ENCODE measurements at regions not wholly inside any gene's neighbourhood (a gene's known extent, or its start where the extent isn't known, plus 50 kb on each side); places are given as distances from the start of the nearest gene placed in this dataset.

DNA sequence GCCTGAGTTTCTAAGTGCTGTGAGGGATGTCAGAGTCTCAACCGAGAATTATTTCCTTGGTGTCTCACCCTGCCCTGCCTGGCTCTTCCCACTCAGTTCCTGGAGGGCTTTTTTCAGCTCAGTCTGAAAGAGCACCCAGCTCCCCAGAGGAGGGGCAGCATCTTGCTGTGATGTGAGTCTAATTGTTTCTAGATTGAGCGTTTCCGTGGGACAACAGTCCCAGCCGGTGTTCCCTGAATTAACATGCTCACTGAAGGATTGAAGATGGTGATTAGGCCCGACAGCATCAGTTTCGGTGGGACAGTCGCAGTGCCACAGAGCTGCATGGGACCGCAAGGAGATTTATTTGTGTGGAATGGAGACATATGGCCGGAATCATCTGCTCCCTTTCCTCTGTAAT is 587.6 kb downstream of the DHX35 start:
- Mint-ChIP-seq H3K9me3 (peaks cover 39% of the 10 kb centered on the region), H3K27me3 (ENCODE audit: insufficient read depth) (no peaks in the 10 kb centered on the region), H3K4me1 (ENCODE audit: low read depth) (no peaks in the 10 kb centered on the region), H3K4me3 (no peak overlapping the region), H3K27ac (no peak overlapping the region), H3K36me3 (ENCODE audit: low read depth) (no peaks in the 10 kb centered on the region)
- TF ChIP-seq, protein P1, sequence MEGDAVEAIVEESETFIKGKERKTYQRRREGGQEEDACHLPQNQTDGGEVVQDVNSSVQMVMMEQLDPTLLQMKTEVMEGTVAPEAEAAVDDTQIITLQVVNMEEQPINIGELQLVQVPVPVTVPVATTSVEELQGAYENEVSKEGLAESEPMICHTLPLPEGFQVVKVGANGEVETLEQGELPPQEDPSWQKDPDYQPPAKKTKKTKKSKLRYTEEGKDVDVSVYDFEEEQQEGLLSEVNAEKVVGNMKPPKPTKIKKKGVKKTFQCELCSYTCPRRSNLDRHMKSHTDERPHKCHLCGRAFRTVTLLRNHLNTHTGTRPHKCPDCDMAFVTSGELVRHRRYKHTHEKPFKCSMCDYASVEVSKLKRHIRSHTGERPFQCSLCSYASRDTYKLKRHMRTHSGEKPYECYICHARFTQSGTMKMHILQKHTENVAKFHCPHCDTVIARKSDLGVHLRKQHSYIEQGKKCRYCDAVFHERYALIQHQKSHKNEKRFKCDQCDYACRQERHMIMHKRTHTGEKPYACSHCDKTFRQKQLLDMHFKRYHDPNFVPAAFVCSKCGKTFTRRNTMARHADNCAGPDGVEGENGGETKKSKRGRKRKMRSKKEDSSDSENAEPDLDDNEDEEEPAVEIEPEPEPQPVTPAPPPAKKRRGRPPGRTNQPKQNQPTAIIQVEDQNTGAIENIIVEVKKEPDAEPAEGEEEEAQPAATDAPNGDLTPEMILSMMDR (IDR thresholded peaks at IDR 0.05) = no peak
- DNase-seq = no peak

DNA sequence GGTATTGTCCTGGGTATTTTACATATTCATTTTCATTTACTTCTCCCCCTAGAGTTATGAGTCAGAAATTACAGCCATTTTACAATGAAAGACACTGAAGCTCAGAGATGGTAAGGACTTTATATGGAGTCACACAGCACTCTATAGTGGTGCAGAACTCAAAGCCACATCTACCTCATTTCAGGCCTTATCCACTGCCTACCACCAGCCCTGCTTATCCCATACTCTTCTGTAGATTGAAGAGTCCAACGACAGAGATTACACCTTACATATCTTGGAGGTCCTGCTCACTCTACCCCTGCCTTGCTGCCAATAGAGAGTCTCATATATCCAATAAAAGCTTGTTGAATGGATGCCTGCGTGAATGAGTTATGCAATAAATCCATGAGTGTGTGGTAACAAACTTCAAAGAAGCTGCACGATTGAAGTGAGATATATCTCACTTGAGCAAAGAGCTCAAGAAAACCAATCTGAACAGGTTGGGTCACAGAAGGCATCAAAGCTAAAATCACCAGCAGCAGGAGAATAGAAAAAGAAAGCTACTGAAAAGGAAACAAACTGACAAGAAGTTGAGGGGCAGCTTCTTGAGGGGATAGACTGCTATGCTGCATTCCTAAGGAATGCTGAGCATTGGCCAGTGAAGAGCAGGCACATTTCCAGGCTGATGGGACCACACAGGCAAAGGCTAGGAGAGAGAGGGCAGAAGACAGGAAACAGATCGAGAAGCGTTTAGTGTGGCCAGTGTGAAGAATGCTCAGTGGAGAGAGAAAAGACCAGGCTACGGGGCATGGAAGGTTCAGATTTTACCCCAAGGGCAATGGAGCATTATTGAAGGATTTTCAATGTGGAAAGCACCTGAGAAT is 585.6 kb downstream of the DHX35 start:
- TF ChIP-seq, protein P1 (IDR thresholded peaks at IDR 0.05) = 0 out of 2 replicates have a peak, but pooled peaks have one; percentile 15
- no peak for DNase-seq
- H3K9me3 Mint-ChIP-seq = peaks cover 37% of the 10 kb centered on the region
- H3K27ac Mint-ChIP-seq = no peak overlapping the region
- no peak overlapping the region for H3K4me3 Mint-ChIP-seq
- H3K27me3 Mint-ChIP-seq (ENCODE audit: insufficient read depth) = no peaks in the 10 kb centered on the region
- H3K36me3 Mint-ChIP-seq (ENCODE audit: low read depth) = peaks cover 4% of the 10 kb centered on the region; the same call in 1 of the 2 replicates
- H3K4me1 Mint-ChIP-seq (ENCODE audit: low read depth) = no peaks in the 10 kb centered on the region

DNA sequence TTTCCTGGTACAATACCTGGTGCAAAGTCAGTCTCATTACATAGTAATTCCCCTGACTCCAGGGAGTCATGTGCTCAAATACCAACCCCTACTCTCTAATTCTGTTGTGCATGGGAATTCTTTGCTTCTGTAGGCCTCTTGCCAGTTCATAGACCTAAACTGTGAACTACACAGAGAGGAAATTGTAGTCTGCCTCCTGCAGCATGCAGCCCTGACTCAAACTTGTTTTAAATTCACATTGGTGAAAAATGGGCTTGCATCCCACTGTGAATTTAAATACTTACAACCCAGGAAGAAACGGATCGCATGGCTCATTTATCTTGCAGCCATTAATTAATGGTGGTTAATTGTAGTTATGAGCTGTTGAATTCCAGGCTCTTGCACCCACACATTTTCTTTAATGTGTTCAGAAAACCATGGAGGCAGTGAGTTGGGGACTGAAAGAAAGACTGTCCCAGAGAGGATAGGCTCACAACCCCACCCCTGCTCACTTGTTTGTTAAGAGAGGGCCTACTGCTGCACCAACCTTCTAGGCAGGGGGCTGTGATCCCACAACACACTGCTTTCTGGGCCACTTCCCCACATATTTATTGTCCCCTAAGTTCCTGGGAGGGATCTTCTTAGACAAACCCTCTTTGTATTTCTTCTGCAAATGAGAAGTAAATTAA is 579.1 kb downstream of the DHX35 start:
- Mint-ChIP-seq H3K27ac (no peak overlapping the region), H3K27me3 (ENCODE audit: insufficient read depth) (no peaks in the 10 kb centered on the region), H3K9me3 (peaks cover 41% of the 10 kb centered on the region), H3K4me1 (ENCODE audit: low read depth) (no peaks in the 10 kb centered on the region), H3K36me3 (ENCODE audit: low read depth) (peaks cover 4% of the 10 kb centered on the region; the same call in 1 of the 2 replicates), H3K4me3 (no peak overlapping the region)
- DNase-seq = no peak
- TF ChIP-seq, protein P1 (IDR thresholded peaks at IDR 0.05) = no peak

DNA sequence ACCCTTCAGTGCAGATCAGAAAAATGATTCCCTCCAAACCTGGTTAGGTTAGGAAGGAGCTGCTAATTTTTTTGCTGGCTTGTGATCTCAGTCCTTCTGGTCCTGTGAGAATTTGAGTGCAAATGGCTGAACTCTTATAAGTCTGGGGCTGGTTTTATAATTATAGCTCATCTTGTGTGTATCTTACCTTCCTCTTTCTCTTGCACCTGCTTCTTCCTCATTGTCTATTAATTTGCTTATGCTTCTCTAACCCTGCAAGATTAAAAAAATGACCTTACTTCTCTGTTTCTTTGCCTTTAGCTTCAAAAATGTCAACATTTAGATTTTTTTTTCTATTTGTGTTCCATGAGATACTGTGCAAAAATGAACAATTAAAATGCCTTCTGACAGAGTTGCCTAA is 576.2 kb downstream of the DHX35 start:
- H3K27me3 Mint-ChIP-seq (ENCODE audit: insufficient read depth) = no peaks in the 10 kb centered on the region
- no peaks in the 10 kb centered on the region for H3K36me3 Mint-ChIP-seq (ENCODE audit: low read depth)
- DNase-seq = no peak
- no peak overlapping the region for H3K4me3 Mint-ChIP-seq
- TF ChIP-seq, protein P1 (IDR thresholded peaks at IDR 0.05) = no peak
- H3K4me1 Mint-ChIP-seq (ENCODE audit: low read depth) = no peaks in the 10 kb centered on the region
- H3K9me3 Mint-ChIP-seq = peaks cover 41% of the 10 kb centered on the region
- H3K27ac Mint-ChIP-seq = no peak overlapping the region

DNA sequence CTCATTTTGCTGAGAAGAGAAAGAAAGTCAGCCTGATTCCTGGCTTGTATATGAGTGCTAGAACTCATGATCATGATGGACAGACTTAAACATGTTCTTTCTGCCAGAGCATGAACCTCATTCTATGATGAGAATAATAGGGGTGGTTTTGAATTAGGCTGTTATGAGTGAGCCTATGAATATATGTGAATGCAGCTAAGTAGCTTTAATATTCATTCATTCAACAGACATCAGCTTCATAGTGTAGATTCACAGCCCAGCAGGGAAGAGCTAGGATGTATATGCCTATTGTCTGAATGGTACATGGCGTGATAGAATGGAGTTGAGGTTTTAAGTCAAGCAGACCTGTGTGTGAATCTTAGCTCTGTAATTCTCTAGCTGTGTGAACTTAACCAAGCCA is 573.2 kb downstream of the DHX35 start:
- Mint-ChIP-seq H3K36me3 (ENCODE audit: low read depth) (no peaks in the 10 kb centered on the region), H3K4me3 (no peak overlapping the region), H3K9me3 (peaks cover 33% of the 10 kb centered on the region), H3K27ac (no peak overlapping the region), H3K4me1 (ENCODE audit: low read depth) (no peaks in the 10 kb centered on the region), H3K27me3 (ENCODE audit: insufficient read depth) (no peaks in the 10 kb centered on the region)
- no peak for DNase-seq
- TF ChIP-seq, protein P1 (IDR thresholded peaks at IDR 0.05) = no peak
